ENCODE measurements at regions not wholly inside any gene's neighbourhood (a gene's known extent, or its start where the extent isn't known, plus 50 kb on each side); places are given as distances from the start of the nearest gene placed in this dataset.
"Not testable (repeated sequence)": the region's sequence is repeated elsewhere in the genome, so short reads cannot be mapped to it uniquely, and the experiment has no call there.

GRCh38 chr1:206256935-206257334 is 53.6 kb downstream of the SRGAP2 start:
- not testable (repeated sequence) for H3K36me3 ChIP-seq; DNase-seq (ENCODE audit: low spot score in 2 of 2); H3K27me3 ChIP-seq; H3K27ac ChIP-seq; H3K4me3 ChIP-seq; H3K4me1 ChIP-seq; H3K9me3 ChIP-seq
- no CpG with 5 or more reads among the region's 2 CpGs for WGBS

- H3K36me3 ChIP-seq; H3K9me3 ChIP-seq; H3K27me3 ChIP-seq; H3K4me3 ChIP-seq; H3K4me1 ChIP-seq; DNase-seq (ENCODE audit: low spot score in 2 of 2); H3K27ac ChIP-seq: not testable (repeated sequence)
- WGBS = 74% methylated on average over 5 of the region's 5 CpGs
Observed at GRCh38 chr1:206261473-206261872, 58.1 kb downstream of the SRGAP2 start.

- not testable (repeated sequence) for DNase-seq (ENCODE audit: low spot score in 2 of 2)
Observed at GRCh38 chr1:206262424-206262823, 59.1 kb downstream of the SRGAP2 start.

GRCh38 chr1:206264916-206265315 is 61.6 kb downstream of the SRGAP2 start:
- H3K4me3 ChIP-seq; H3K36me3 ChIP-seq; H3K9me3 ChIP-seq; DNase-seq (ENCODE audit: low spot score in 2 of 2); H3K27me3 ChIP-seq; H3K27ac ChIP-seq; H3K4me1 ChIP-seq: not testable (repeated sequence)
- no CpG with 5 or more reads among the region's 2 CpGs for WGBS

More at GRCh38 chr1:206262424-206262823, 59.1 kb downstream of the SRGAP2 start:
- H3K27ac ChIP-seq, H3K9me3 ChIP-seq, H3K4me1 ChIP-seq, H3K36me3 ChIP-seq, H3K27me3 ChIP-seq, H3K4me3 ChIP-seq: not testable (repeated sequence)
- WGBS = no CpG with 5 or more reads among the region's 2 CpGs

GRCh38 chr1:206271153-206271552 is 67.8 kb downstream of the SRGAP2 start:
- H3K27me3 ChIP-seq; H3K4me1 ChIP-seq; H3K36me3 ChIP-seq; H3K4me3 ChIP-seq; H3K9me3 ChIP-seq; H3K27ac ChIP-seq; DNase-seq (ENCODE audit: low spot score in 2 of 2): not testable (repeated sequence)
- WGBS = no CpG with 5 or more reads among the region's 4 CpGs

- H3K27me3 ChIP-seq; H3K9me3 ChIP-seq; H3K27ac ChIP-seq; H3K36me3 ChIP-seq; DNase-seq (ENCODE audit: low spot score in 2 of 2); H3K4me3 ChIP-seq; H3K4me1 ChIP-seq: not testable (repeated sequence)
- 67% methylated on average over 1 of the region's 1 CpG for WGBS
Observed at GRCh38 chr1:206273104-206273503, 69.8 kb downstream of the SRGAP2 start.

GRCh38 chr1:206276143-206276542 is 72.8 kb downstream of the SRGAP2 start:
- not testable (repeated sequence) for DNase-seq (ENCODE audit: low spot score in 2 of 2); H3K36me3 ChIP-seq; H3K27me3 ChIP-seq; H3K4me3 ChIP-seq; H3K9me3 ChIP-seq; H3K27ac ChIP-seq; H3K4me1 ChIP-seq
- WGBS = 57% methylated on average over 1 of the region's 2 CpGs

GRCh38 chr1:206278683-206279082 is 75.3 kb downstream of the SRGAP2 start:
- WGBS = 81% methylated on average over 3 of the region's 4 CpGs
- H3K9me3 ChIP-seq; H3K27ac ChIP-seq; H3K36me3 ChIP-seq; H3K4me1 ChIP-seq; DNase-seq (ENCODE audit: low spot score in 2 of 2); H3K4me3 ChIP-seq; H3K27me3 ChIP-seq: not testable (repeated sequence)

GRCh38 chr1:206280683-206281082 is 77.3 kb downstream of the SRGAP2 start:
- not testable (repeated sequence) for H3K9me3 ChIP-seq; H3K4me3 ChIP-seq; H3K36me3 ChIP-seq; H3K27me3 ChIP-seq; H3K27ac ChIP-seq; DNase-seq (ENCODE audit: low spot score in 2 of 2); H3K4me1 ChIP-seq
- WGBS = 23% methylated on average over 2 of the region's 3 CpGs

- not testable (repeated sequence) for H3K4me3 ChIP-seq; H3K9me3 ChIP-seq; DNase-seq (ENCODE audit: low spot score in 2 of 2); H3K27ac ChIP-seq; H3K4me1 ChIP-seq; H3K27me3 ChIP-seq; H3K36me3 ChIP-seq
- no CpG with 5 or more reads among the region's 2 CpGs for WGBS
Observed at GRCh38 chr1:206281912-206282654, 78.7 kb downstream of the SRGAP2 start.

- H3K4me3 ChIP-seq; H3K27ac ChIP-seq; H3K4me1 ChIP-seq; H3K36me3 ChIP-seq; H3K9me3 ChIP-seq; H3K27me3 ChIP-seq; DNase-seq (ENCODE audit: low spot score in 2 of 2): not testable (repeated sequence)
- WGBS = 94% methylated on average over 2 of the region's 10 CpGs
Observed at GRCh38 chr1:206285024-206285960, 82.0 kb downstream of the SRGAP2 start.

GRCh38 chr1:206287759-206288158 is 84.4 kb downstream of the SRGAP2 start:
- H3K4me1 ChIP-seq; DNase-seq (ENCODE audit: low spot score in 2 of 2); H3K36me3 ChIP-seq; H3K27ac ChIP-seq; H3K9me3 ChIP-seq; H3K4me3 ChIP-seq; H3K27me3 ChIP-seq: not testable (repeated sequence)
- WGBS = no CpG with 5 or more reads among the region's 2 CpGs

- H3K4me1 ChIP-seq; H3K4me3 ChIP-seq; DNase-seq (ENCODE audit: low spot score in 2 of 2); H3K36me3 ChIP-seq; H3K27ac ChIP-seq; H3K9me3 ChIP-seq; H3K27me3 ChIP-seq: not testable (repeated sequence)
- no CpG with 5 or more reads among the region's 3 CpGs for WGBS
Observed at GRCh38 chr1:206288453-206288852, 85.1 kb downstream of the SRGAP2 start.
